ENCODE measurements at regions not wholly inside any gene's neighbourhood (a gene's known extent, or its start where the extent isn't known, plus 50 kb on each side); places are given as distances from the start of the nearest gene placed in this dataset.

DNA sequence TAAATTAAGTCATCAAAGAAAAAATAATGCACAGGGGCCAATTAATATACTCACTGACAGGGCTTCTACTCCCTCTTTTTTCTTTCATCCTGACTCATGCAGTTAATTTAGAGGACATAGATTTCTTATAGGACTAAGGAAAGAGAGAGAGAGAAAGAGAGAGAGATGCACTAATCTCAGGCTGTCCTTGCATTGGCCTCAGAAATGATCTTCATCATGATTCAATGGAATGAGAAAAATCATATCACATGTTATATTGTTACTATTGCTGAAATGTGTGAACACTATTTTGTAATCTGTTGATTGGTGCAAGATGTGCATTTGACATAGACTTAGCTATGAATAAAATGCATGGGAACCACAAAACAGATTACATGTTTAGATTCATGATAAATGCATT lies 608.3 kb upstream of the NUDT12 start:
- ATAC-seq (no peak), DNase-seq (no peak)
- Histone ChIP-seq H3K4me1 (no peaks in the 10 kb centered on the region), H3K27ac (no peak overlapping the region), H3K4me3 (no peak overlapping the region), H3K36me3 (no peaks in the 10 kb centered on the region), H3K9me3 (no peaks in the 10 kb centered on the region), H3K27me3 (no peaks in the 10 kb centered on the region)
- in situ Hi-C loops (cut with MboI; ENCODE audit: low sequenced_read_pairs in 4 of 4) (no loop called here), intact Hi-C loops (cut with DNase I; ENCODE audit: low total_unique reads) (no loop called here)
- no peak for TF ChIP-seq POLR2A (IDR thresholded peaks at IDR 0.05)
- TF ChIP-seq, protein P1, sequence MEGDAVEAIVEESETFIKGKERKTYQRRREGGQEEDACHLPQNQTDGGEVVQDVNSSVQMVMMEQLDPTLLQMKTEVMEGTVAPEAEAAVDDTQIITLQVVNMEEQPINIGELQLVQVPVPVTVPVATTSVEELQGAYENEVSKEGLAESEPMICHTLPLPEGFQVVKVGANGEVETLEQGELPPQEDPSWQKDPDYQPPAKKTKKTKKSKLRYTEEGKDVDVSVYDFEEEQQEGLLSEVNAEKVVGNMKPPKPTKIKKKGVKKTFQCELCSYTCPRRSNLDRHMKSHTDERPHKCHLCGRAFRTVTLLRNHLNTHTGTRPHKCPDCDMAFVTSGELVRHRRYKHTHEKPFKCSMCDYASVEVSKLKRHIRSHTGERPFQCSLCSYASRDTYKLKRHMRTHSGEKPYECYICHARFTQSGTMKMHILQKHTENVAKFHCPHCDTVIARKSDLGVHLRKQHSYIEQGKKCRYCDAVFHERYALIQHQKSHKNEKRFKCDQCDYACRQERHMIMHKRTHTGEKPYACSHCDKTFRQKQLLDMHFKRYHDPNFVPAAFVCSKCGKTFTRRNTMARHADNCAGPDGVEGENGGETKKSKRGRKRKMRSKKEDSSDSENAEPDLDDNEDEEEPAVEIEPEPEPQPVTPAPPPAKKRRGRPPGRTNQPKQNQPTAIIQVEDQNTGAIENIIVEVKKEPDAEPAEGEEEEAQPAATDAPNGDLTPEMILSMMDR (IDR thresholded peaks at IDR 0.05 in 4 of 5, conservative IDR thresholded peaks at IDR 0.05 in 1 of 5), result no peak

DNA sequence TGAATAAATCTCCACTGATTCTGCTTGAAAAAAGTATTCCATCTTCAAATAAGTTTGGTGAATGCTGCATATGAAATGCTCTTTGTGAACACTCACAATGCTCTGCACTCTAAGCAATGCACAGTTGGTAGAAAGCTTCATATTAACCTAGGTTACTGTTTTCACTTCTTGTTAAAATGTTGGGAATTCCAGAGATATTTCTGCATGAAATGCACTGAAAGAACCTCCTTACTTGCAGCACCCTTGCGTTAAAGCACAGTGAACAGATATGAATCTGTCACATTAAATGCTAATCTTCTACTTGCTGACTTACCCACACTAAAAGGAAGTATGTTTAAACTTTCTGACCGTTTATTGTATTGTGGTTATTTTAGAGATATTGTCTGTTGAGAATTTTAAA lies 584.1 kb upstream of the NUDT12 start:
- DNase-seq, result no peak
- in situ Hi-C loops (cut with MboI; ENCODE audit: low sequenced_read_pairs in 4 of 4), result no loop called here
- H3K27ac ChIP-seq, result no peak overlapping the region
- no peaks in the 10 kb centered on the region for H3K9me3 ChIP-seq
- no peak for ATAC-seq
- no peak overlapping the region for H3K4me3 ChIP-seq
- no peaks in the 10 kb centered on the region for H3K4me1 ChIP-seq
- TF ChIP-seq, protein P1 (IDR thresholded peaks at IDR 0.05 in 4 of 5, conservative IDR thresholded peaks at IDR 0.05 in 1 of 5), result no peak
- TF ChIP-seq POLR2A (IDR thresholded peaks at IDR 0.05), result no peak
- intact Hi-C loops (cut with DNase I; ENCODE audit: low total_unique reads), result no loop called here
- H3K27me3 ChIP-seq, result no peaks in the 10 kb centered on the region
- H3K36me3 ChIP-seq, result no peaks in the 10 kb centered on the region

DNA sequence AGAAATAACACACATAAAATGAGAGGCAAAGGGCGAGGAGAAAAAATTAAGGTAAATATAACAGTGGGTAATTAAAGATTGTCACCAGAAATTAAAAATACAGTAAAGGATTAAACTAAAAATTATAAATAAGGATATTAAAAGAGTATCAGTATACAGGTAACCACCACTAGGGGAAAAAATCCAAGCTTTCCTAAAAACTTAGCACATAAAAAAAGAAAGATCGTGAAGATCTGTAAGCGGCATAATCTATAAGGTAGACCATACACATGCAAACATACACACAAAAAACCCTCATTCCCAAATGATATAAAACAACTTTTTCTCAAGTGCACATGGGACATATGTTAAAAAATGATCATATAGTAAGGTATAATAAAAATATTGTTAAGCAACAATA lies 577.3 kb upstream of the NUDT12 start:
- H3K4me1 ChIP-seq, result no peaks in the 10 kb centered on the region
- DNase-seq, result no peak
- no peak overlapping the region for H3K4me3 ChIP-seq
- H3K27me3 ChIP-seq, result no peaks in the 10 kb centered on the region
- in situ Hi-C loops (cut with MboI; ENCODE audit: low sequenced_read_pairs in 4 of 4), result no loop called here
- no peak for ATAC-seq
- H3K9me3 ChIP-seq, result no peaks in the 10 kb centered on the region
- TF ChIP-seq, protein P1 (IDR thresholded peaks at IDR 0.05 in 4 of 5, conservative IDR thresholded peaks at IDR 0.05 in 1 of 5), result no peak
- TF ChIP-seq POLR2A (IDR thresholded peaks at IDR 0.05), result no peak
- H3K27ac ChIP-seq, result no peak overlapping the region
- intact Hi-C loops (cut with DNase I; ENCODE audit: low total_unique reads), result no loop called here
- H3K36me3 ChIP-seq, result no peaks in the 10 kb centered on the region

DNA sequence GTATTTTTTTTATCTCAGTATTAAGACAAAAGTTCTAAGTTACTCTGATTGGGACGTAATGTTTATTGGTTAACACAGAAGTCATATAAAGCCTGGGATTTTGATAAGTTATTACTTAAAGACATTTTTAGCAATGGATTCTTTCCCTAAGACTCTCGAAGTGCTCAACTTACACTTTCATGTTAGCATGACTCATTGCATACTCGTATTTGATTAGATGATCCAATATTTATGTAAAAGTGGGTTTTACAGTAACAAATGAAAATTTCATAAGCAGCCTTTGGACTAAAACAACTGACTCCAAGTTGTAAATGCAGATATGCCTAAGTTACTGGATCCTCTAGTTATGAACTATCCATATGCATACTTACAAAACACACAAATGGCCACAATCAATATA lies 567.7 kb upstream of the NUDT12 start:
- no peak overlapping the region for H3K27ac ChIP-seq
- intact Hi-C loops (cut with DNase I; ENCODE audit: low total_unique reads), result no loop called here
- ATAC-seq, result no peak

DNA sequence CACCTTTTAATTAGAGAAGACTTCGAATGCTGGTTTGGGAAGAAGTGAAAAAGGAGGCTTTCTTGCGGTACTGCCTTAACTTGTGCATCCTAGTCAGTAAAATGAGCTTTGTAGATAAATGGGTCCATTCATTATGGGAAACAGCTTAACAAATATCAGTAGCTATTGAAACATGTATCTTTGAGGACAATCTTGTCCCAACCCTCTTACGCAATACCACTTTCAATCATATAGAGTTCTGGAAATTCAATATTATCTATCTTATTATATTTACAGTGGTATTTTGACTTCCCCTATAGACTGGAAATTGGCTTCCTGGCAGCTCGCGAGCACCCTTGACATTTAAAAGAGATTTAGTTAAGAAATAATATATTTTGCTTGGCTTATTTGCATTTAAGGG lies 565.8 kb upstream of the NUDT12 start:
- Histone ChIP-seq H3K4me1 (no peaks in the 10 kb centered on the region), H3K4me3 (no peak overlapping the region), H3K9me3 (no peaks in the 10 kb centered on the region), H3K27me3 (no peaks in the 10 kb centered on the region), H3K36me3 (no peaks in the 10 kb centered on the region), H3K27ac (no peak overlapping the region)
- intact Hi-C loops (cut with DNase I; ENCODE audit: low total_unique reads) (no loop called here), in situ Hi-C loops (cut with MboI; ENCODE audit: low sequenced_read_pairs in 4 of 4) (no loop called here)
- DNase-seq, result no peak
- no peak for TF ChIP-seq POLR2A (IDR thresholded peaks at IDR 0.05)
- TF ChIP-seq, protein P1 (IDR thresholded peaks at IDR 0.05 in 4 of 5, conservative IDR thresholded peaks at IDR 0.05 in 1 of 5), result no peak
- no peak for ATAC-seq

More for the DNA sequence above, 567.7 kb upstream of the NUDT12 start:
- Histone ChIP-seq H3K36me3 (no peaks in the 10 kb centered on the region), H3K9me3 (no peaks in the 10 kb centered on the region), H3K4me1 (no peaks in the 10 kb centered on the region), H3K4me3 (no peak overlapping the region), H3K27me3 (no peaks in the 10 kb centered on the region)
- in situ Hi-C loops (cut with MboI; ENCODE audit: low sequenced_read_pairs in 4 of 4), result no loop called here
- DNase-seq, result no peak
- TF ChIP-seq POLR2A (IDR thresholded peaks at IDR 0.05), result no peak
- TF ChIP-seq, protein P1 (IDR thresholded peaks at IDR 0.05 in 4 of 5, conservative IDR thresholded peaks at IDR 0.05 in 1 of 5), result no peak
